Femur (tissue), 1 donor: ENCODE measurements at regions not wholly inside any gene's neighbourhood (a gene's known extent, or its start where the extent isn't known, plus 50 kb on each side); places are given as distances from the start of the nearest gene placed in this dataset.
A peak's percentile ranks its signal among the peaks of the same experiment; 100 is the strongest.

Source experiments
- DNase-seq: peaks from one replicate; pipeline ENCODE4 v3.0.0-alpha.2; 2017

- DNase-seq: no peak
Observed at GRCh38 chr5:60330236-60330635, 369.7 kb downstream of the DEPDC1B start.

- no peak for DNase-seq
Observed at GRCh38 chr5:60325870-60326269, 374.1 kb downstream of the DEPDC1B start.

- DNase-seq: no peak
Observed at GRCh38 chr5:60323596-60323995, 376.4 kb downstream of the DEPDC1B start.

- no peak for DNase-seq
Observed at GRCh38 chr5:60312098-60312497, 387.9 kb downstream of the DEPDC1B start.

GRCh38 chr5:60299944-60300343, 400.0 kb downstream of the DEPDC1B start:
- no peak for DNase-seq

GRCh38 chr5:60297658-60298057, 402.3 kb downstream of the DEPDC1B start:
- DNase-seq: no peak

- DNase-seq: peak; percentile 17
Observed at GRCh38 chr5:60295423-60295822, 401.9 kb upstream of the PDE4D start.

- no peak for DNase-seq
Observed at GRCh38 chr5:60293518-60293917, 400.0 kb upstream of the PDE4D start.

- DNase-seq: peak; percentile 26
Observed at GRCh38 chr5:60287174-60287771, 393.7 kb upstream of the PDE4D start.

- no peak for DNase-seq
Observed at GRCh38 chr5:60285910-60286309, 392.4 kb upstream of the PDE4D start.

- no peak for DNase-seq
Observed at GRCh38 chr5:60280943-60281342, 387.4 kb upstream of the PDE4D start.

- no peak for DNase-seq
Observed at GRCh38 chr5:60277941-60278340, 384.4 kb upstream of the PDE4D start.

GRCh38 chr5:60274747-60275146, 381.2 kb upstream of the PDE4D start:
- DNase-seq: no peak

GRCh38 chr5:60271517-60271916, 378.0 kb upstream of the PDE4D start:
- DNase-seq: no peak

- DNase-seq: no peak
Observed at GRCh38 chr5:60267907-60268306, 374.4 kb upstream of the PDE4D start.

GRCh38 chr5:60263346-60263745, 369.8 kb upstream of the PDE4D start:
- no peak for DNase-seq

- DNase-seq: no peak
Observed at GRCh38 chr5:60262576-60263295, 369.2 kb upstream of the PDE4D start.

GRCh38 chr5:60261732-60262131, 368.2 kb upstream of the PDE4D start:
- DNase-seq: no peak

- DNase-seq: no peak
Observed at GRCh38 chr5:60260658-60261057, 367.1 kb upstream of the PDE4D start.

- DNase-seq: no peak
Observed at GRCh38 chr5:60259730-60260129, 366.2 kb upstream of the PDE4D start.

- no peak for DNase-seq
Observed at GRCh38 chr5:60257596-60258271, 364.2 kb upstream of the PDE4D start.

GRCh38 chr5:60256546-60256945, 363.0 kb upstream of the PDE4D start:
- DNase-seq: no peak

- peak; percentile 49 for DNase-seq
Observed at GRCh38 chr5:60248901-60249300, 355.4 kb upstream of the PDE4D start.

- DNase-seq: no peak
Observed at GRCh38 chr5:60243713-60244112, 350.2 kb upstream of the PDE4D start.
